ENCODE measurements at regions not wholly inside any gene's neighbourhood (a gene's known extent, or its start where the extent isn't known, plus 50 kb on each side); places are given as distances from the start of the nearest gene placed in this dataset.

DNA sequence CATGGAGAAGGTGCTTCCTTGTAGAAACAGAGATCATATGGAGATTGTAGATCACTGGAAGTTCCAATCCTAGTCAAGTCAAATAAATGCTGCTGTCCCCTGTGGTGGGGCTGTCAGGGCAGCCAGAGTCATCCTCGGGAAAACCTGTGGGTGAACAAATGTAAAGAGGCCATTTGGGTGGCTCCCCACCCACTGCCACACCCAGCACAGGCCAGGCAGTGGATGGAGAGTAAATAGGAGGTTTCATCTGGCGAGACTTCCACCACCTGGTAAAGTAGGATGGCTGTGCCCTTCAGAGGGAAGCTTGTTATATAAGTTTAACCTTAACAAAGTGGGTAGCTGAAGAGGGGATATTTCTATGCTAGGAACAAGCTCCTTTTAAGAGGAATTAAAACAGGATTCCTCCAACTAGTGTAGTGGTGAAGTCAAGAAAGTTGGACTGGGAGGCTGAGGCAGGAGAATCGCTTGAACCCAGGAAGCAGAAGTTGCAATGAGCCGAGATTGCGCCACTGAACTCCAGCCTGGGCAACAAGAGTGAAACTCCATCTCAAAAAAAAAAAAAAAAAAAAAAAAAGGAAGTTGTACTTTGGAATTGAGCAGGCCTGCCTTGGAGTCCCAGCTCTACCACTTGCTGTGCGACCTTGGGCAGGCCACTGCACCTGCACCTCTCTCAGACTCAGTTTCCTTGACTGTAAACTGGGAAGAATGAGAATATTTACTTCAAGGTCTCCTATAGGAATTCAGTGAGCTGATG is 273.7 kb downstream of the PTTG2 start:
- TF ChIP-seq, protein P1, sequence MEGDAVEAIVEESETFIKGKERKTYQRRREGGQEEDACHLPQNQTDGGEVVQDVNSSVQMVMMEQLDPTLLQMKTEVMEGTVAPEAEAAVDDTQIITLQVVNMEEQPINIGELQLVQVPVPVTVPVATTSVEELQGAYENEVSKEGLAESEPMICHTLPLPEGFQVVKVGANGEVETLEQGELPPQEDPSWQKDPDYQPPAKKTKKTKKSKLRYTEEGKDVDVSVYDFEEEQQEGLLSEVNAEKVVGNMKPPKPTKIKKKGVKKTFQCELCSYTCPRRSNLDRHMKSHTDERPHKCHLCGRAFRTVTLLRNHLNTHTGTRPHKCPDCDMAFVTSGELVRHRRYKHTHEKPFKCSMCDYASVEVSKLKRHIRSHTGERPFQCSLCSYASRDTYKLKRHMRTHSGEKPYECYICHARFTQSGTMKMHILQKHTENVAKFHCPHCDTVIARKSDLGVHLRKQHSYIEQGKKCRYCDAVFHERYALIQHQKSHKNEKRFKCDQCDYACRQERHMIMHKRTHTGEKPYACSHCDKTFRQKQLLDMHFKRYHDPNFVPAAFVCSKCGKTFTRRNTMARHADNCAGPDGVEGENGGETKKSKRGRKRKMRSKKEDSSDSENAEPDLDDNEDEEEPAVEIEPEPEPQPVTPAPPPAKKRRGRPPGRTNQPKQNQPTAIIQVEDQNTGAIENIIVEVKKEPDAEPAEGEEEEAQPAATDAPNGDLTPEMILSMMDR (IDR thresholded peaks at IDR 0.05; ENCODE audit: insufficient read depth, low read length), result no peak
- H3K4me3 ChIP-seq (ENCODE audit: low read depth, low read length), result no peak overlapping the region
- DNase-seq (ENCODE audit: low read depth), result no peak

DNA sequence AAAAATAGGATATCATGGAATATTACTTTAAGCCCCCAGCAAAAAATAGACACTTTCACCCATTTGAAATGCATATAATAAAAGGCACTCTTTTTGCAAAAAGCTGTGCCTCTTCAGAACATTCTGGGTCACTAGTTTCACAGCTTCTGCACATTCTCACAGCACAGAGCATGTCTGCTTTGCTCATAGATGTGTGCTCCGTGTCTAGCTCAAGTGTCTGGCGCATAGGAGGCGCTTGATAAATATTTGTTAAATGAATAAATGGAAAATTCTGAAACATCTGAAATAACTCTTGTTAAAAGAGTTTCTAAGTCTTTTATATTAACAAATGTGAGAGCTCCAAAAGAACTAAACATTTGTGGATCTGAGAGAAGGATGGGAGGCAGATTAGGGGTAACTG is 275.2 kb downstream of the PTTG2 start:
- DNase-seq (ENCODE audit: low read depth), result no peak
- TF ChIP-seq, protein P1 (IDR thresholded peaks at IDR 0.05; ENCODE audit: insufficient read depth, low read length), result no peak
- H3K4me3 ChIP-seq (ENCODE audit: low read depth, low read length), result no peak overlapping the region

DNA sequence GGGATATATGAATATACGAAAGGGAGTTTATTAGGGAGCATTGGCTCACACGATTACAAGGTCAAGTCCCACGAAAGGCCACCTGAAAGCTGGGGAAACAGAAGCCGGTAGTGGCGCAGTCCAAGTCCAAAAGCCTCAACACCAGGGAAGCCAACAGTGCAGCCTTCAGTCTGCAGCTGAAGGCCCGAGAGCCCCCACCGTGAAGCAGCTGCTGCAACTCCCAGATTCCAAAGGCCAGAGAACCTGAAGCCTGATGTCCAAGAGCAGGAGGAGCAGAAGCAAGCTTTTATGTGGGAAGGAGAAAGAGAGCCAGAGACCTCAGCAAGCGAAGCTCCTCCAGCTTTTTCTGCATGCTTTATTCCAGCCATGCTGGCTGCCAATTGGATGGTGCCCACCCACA is 275.8 kb downstream of the PTTG2 start:
- H3K4me3 ChIP-seq (ENCODE audit: low read depth, low read length), result no peak overlapping the region
- TF ChIP-seq, protein P1 (IDR thresholded peaks at IDR 0.05; ENCODE audit: insufficient read depth, low read length), result no peak
- DNase-seq (ENCODE audit: low read depth), result no peak

DNA sequence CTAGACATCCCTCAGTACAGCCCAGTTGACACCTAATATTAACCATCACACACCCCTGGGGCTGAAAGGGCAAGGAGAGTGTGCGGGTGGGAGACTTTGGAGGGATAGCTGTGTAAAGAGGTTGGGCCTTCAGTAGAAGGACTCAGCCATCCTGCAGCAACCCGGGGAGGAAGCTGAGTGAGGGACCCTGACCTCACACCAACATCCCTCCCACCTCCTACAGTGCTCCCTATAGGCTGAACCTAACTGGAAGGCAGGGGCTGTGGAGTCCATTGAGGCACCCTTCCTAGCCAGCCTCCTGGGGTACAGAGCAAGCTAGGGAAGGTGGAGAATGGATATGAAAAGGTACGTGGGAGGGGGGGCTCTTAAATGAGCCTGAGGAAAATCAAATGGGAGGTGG is 276.3 kb downstream of the PTTG2 start:
- no peak for DNase-seq (ENCODE audit: low read depth)
- TF ChIP-seq, protein P1 (IDR thresholded peaks at IDR 0.05; ENCODE audit: insufficient read depth, low read length), result no peak

DNA sequence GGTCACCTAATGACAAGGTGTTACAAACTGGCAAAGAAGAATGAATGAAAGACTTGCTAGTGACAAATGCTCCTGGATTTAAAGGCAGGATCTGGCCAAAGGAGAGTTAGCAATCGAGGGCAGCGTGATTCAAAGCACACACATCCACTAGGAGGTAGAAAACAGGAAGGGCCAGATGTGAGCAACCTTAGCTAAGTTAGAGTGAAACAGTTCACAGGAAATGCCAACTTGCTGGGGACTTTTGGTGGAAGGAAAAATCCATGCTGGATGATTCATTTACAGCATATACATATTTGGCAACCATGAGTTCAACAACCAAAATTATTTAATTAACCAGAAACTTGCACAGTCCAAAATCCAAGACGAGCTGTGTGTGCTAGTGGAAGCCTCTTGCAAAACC is 276.9 kb downstream of the PTTG2 start:
- DNase-seq (ENCODE audit: low read depth), result peak; percentile 69
- TF ChIP-seq, protein P1 (IDR thresholded peaks at IDR 0.05; ENCODE audit: insufficient read depth, low read length), result no peak

More for the DNA sequence above, 276.3 kb downstream of the PTTG2 start:
- H3K4me3 ChIP-seq (ENCODE audit: low read depth, low read length), result no peak overlapping the region

DNA sequence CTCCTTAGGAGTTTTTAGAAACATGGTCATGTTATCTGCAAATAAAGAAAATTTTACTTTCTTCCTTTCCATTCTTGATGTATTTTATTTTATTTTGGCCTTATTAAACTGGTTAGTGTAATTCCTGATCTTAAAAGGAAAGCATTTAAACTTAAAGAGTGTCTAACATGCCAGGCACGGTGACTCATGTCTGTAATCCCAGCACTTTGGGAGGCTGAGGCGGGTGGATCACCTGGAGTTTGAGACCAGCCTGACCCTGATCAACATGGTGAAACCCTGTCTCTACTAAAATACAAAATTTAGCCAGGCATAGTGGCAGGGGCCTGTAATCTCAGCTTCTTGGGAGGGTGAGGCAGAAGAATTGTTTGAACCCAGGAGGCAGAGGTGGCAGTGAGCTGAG is 281.3 kb downstream of the PTTG2 start:
- TF ChIP-seq, protein P1 (IDR thresholded peaks at IDR 0.05; ENCODE audit: insufficient read depth, low read length), result no peak
- no peak overlapping the region for H3K4me3 ChIP-seq (ENCODE audit: low read depth, low read length)
- DNase-seq (ENCODE audit: low read depth), result no peak

More for the DNA sequence above, 276.9 kb downstream of the PTTG2 start:
- H3K4me3 ChIP-seq (ENCODE audit: low read depth, low read length), result no peak overlapping the region

DNA sequence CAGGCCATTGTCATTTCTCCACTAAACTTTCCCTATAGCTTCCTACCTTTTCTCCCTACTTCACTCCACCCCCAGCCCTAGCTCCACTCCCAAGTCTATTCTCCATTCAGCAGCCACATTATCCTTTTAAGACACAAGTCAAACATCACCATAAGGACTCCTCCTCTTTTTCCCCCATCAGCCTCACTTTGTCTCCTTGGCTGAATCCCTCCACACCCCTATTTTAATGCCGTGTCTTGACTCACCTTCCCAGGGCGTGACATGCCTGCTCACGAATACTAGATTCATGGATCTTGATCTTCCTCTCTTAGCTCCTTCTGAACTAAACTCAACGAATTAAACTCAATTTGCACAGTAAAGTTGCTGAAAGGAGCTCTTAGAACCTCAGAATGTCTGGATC is 281.9 kb downstream of the PTTG2 start:
- H3K4me3 ChIP-seq (ENCODE audit: low read depth, low read length), result no peak overlapping the region
- DNase-seq (ENCODE audit: low read depth), result no peak
- TF ChIP-seq, protein P1 (IDR thresholded peaks at IDR 0.05; ENCODE audit: insufficient read depth, low read length), result no peak
